ENCODE measurements at regions not wholly inside any gene's neighbourhood (a gene's known extent, or its start where the extent isn't known, plus 50 kb on each side); places are given as distances from the start of the nearest gene placed in this dataset.

DNA sequence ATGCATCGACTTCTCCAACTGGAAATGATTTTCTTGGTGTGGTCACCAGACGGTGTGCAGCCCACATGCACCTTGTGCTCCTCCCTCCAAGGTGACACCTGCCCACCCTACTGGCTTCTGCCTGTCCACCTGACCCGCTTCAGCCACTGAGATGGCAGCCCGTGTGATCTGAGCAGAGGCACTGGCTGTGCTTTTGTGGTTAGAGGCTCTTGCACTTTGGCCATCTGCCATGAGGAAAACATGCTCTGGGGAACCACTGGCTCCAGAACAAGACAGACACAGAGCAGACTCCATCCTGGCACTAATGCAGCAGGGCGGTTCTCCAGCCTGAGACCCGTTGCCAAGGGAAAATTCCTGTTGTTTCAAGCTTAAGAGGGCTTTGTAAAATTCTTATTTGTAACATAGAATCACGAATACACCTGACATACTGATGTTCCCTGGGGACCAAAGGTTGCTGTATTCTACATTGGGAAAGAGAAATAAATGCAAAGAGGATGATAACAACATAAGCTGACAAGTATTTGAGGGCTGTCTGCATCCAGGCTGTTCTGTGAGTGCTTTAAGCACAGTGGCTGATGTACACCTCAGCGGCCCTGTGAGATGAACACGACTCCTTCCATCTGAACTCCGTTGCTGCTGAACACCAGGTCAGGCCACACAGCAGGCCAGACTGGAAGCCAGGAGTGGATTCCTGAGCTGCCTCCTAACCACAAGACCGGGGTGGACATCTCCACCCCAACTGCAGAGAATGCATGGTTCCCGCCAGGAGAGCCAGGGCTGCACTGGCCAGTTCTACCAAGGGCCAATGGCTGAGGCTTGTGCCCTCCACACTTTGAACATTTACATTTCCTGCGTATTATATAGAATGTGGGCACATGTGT, 820.4 kb downstream of the GALR1 start:
- no peak overlapping the region for H3K4me3 Mint-ChIP-seq
- H3K36me3 Mint-ChIP-seq (ENCODE audit: low read depth) = peaks cover 6% of the 10 kb centered on the region
- H3K27ac Mint-ChIP-seq (ENCODE audit: unreplicated experiment) = no peak overlapping the region
- H3K9me3 Mint-ChIP-seq = peaks cover 3% of the 10 kb centered on the region
- TF ChIP-seq, protein P1, sequence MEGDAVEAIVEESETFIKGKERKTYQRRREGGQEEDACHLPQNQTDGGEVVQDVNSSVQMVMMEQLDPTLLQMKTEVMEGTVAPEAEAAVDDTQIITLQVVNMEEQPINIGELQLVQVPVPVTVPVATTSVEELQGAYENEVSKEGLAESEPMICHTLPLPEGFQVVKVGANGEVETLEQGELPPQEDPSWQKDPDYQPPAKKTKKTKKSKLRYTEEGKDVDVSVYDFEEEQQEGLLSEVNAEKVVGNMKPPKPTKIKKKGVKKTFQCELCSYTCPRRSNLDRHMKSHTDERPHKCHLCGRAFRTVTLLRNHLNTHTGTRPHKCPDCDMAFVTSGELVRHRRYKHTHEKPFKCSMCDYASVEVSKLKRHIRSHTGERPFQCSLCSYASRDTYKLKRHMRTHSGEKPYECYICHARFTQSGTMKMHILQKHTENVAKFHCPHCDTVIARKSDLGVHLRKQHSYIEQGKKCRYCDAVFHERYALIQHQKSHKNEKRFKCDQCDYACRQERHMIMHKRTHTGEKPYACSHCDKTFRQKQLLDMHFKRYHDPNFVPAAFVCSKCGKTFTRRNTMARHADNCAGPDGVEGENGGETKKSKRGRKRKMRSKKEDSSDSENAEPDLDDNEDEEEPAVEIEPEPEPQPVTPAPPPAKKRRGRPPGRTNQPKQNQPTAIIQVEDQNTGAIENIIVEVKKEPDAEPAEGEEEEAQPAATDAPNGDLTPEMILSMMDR (conservative IDR thresholded peaks at IDR 0.05) = no peak
- DNase-seq (ENCODE audit: low read depth, low spot score) = no peak
- peaks cover 25% of the 10 kb centered on the region for H3K4me1 Mint-ChIP-seq
- no peaks in the 10 kb centered on the region for H3K27me3 Mint-ChIP-seq (ENCODE audit: low read depth)

DNA sequence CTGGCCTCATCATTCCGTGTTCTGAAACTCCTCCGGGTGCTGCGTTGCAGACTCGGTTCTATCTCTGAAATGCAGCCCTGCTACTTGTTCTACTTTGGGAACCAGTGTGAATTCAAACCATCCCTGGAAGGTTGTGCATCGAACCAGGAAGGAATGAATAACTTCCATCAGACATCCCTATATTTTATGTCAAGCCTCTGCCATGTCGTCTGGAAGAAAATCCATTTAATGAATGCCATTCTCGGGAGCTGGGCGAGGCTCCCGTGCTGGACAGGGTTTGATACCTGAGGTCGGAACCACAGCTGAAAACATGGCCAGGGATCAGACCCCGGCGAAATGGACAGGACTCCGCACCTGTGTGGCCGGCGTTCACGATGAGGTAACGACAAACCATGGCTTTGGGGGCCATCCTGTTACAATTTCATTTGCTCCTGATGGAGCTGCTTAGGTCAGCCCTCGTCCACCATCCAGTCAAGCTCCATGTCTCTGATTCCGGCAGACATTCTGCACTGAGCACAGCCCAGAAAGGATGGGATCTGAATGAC, 821.6 kb downstream of the GALR1 start:
- no peaks in the 10 kb centered on the region for H3K9me3 Mint-ChIP-seq
- TF ChIP-seq, protein P1 (conservative IDR thresholded peaks at IDR 0.05) = no peak
- H3K4me1 Mint-ChIP-seq = peaks cover 33% of the 10 kb centered on the region

DNA sequence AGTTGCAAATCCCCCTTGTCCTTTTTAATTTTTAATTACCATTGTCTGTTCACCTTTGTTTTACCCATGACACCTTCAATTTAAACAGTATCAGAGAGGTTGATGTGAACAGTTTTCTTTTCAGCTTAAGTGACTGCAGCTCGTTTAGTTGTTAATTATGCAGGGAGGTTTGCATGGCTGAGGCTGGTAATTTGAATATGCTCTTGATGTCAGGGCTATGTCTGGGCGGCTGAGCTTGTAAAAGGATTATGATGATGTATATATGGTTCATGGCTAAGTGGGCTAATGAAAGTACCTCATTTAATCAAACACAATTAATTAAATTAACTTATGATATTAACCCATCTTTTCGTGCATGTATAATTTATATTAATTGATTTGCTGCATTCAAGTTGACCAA, 822.1 kb downstream of the GALR1 start:
- Mint-ChIP-seq H3K4me1 (peaks cover 38% of the 10 kb centered on the region), H3K4me3 (no peak overlapping the region), H3K27me3 (ENCODE audit: low read depth) (no peaks in the 10 kb centered on the region), H3K27ac (ENCODE audit: unreplicated experiment) (no peak overlapping the region), H3K36me3 (ENCODE audit: low read depth) (no peaks in the 10 kb centered on the region), H3K9me3 (no peaks in the 10 kb centered on the region)
- TF ChIP-seq, protein P1 (conservative IDR thresholded peaks at IDR 0.05) = no peak
- DNase-seq (ENCODE audit: low read depth, low spot score) = no peak

More for the DNA sequence above, 821.6 kb downstream of the GALR1 start:
- peaks cover 2% of the 10 kb centered on the region for H3K36me3 Mint-ChIP-seq (ENCODE audit: low read depth)
- no peaks in the 10 kb centered on the region for H3K27me3 Mint-ChIP-seq (ENCODE audit: low read depth)
- no peak overlapping the region for H3K4me3 Mint-ChIP-seq
- no peak overlapping the region for H3K27ac Mint-ChIP-seq (ENCODE audit: unreplicated experiment)
- no peak for DNase-seq (ENCODE audit: low read depth, low spot score)

DNA sequence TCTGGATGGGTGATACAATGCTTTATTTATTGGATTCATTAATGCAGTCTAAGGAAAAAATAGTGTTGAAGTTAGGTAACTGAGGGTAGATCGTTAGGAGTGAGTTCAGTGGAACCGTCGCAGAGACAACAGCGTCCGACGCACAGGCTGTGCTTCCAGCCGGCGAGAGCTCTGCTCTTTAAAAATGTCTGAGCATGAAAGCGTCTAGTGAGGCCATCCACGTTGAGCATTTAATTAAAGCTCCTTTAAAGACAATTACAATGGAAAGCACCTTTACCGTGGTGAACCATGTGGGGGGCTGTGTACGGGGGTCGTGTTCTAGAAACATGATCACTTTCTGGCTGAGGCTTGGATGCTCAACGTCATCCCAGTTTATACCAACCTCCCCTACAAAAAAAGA, 822.7 kb downstream of the GALR1 start:
- Mint-ChIP-seq H3K27ac (ENCODE audit: unreplicated experiment) (no peak overlapping the region), H3K4me3 (no peak overlapping the region), H3K27me3 (ENCODE audit: low read depth) (no peaks in the 10 kb centered on the region), H3K36me3 (ENCODE audit: low read depth) (no peaks in the 10 kb centered on the region), H3K4me1 (peaks cover 38% of the 10 kb centered on the region), H3K9me3 (no peaks in the 10 kb centered on the region)
- no peak for DNase-seq (ENCODE audit: low read depth, low spot score)
- TF ChIP-seq, protein P1 (conservative IDR thresholded peaks at IDR 0.05) = no peak

DNA sequence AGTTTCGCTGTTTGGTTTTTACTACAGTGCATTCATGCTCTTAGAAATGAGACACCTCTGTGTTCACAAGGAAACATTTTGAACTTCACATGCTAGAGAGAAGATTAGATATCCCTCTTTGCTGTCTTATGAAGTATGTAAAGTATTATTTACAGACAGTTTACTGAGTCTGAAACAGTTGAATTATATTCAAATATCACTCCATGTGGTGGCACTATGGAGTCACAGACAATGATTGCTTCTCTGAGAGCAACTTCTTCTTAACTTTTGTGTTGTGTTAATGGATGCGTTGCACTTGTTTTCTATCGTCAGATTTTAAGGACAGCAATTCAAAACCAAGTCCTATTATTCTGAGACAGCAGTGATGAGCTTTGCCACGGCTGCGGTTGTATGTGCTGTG, 823.6 kb downstream of the GALR1 start:
- H3K27ac Mint-ChIP-seq (ENCODE audit: unreplicated experiment) = no peak overlapping the region
- no peaks in the 10 kb centered on the region for H3K36me3 Mint-ChIP-seq (ENCODE audit: low read depth)
- no peak overlapping the region for H3K4me3 Mint-ChIP-seq
- no peak for DNase-seq (ENCODE audit: low read depth, low spot score)
- peaks cover 42% of the 10 kb centered on the region for H3K4me1 Mint-ChIP-seq
- TF ChIP-seq, protein P1 (conservative IDR thresholded peaks at IDR 0.05) = peak; percentile 52
- H3K9me3 Mint-ChIP-seq = no peaks in the 10 kb centered on the region
- H3K27me3 Mint-ChIP-seq (ENCODE audit: low read depth) = no peaks in the 10 kb centered on the region

All from neural crest cell (in vitro differentiated cells).